ENCODE measurements at regions not wholly inside any gene's neighbourhood (a gene's known extent, or its start where the extent isn't known, plus 50 kb on each side); places are given as distances from the start of the nearest gene placed in this dataset.

GRCh38 chr17:14741491-14741890, 440.6 kb downstream of the HS3ST3B1 start:
- no peak for TF ChIP-seq CTCF (IDR thresholded peaks at IDR 0.05)
- TF ChIP-seq POLR2AphosphoS5 (IDR thresholded peaks at IDR 0.05; ENCODE audit: insufficient read depth in 1 of 2, low read depth in 1 of 2), result no peak
- intact Hi-C loops (cut with DNase I), result no loop called here
- no peaks in the 10 kb centered on the region for H3K27me3 ChIP-seq
- no peak for DNase-seq (ENCODE audit: extremely low spot score in 2 of 2)
- H3K9me3 ChIP-seq, result no peaks in the 10 kb centered on the region
- H3K27ac ChIP-seq, result no peak overlapping the region
- peaks cover 24% of the 10 kb centered on the region for H3K4me1 ChIP-seq
- H3K4me3 ChIP-seq, result no peak overlapping the region
- H3K36me3 ChIP-seq, result no peaks in the 10 kb centered on the region

GRCh38 chr17:14739656-14740431, 439.0 kb downstream of the HS3ST3B1 start:
- no peak for DNase-seq (ENCODE audit: extremely low spot score in 2 of 2)
- no peaks in the 10 kb centered on the region for H3K27me3 ChIP-seq
- no peak overlapping the region for H3K4me3 ChIP-seq
- H3K4me1 ChIP-seq, result peaks cover 24% of the 10 kb centered on the region
- no peak overlapping the region for H3K27ac ChIP-seq
- H3K36me3 ChIP-seq, result no peaks in the 10 kb centered on the region
- intact Hi-C loops (cut with DNase I), result no loop called here
- TF ChIP-seq CTCF (IDR thresholded peaks at IDR 0.05) (no peak), POLR2AphosphoS5 (IDR thresholded peaks at IDR 0.05; ENCODE audit: insufficient read depth in 1 of 2, low read depth in 1 of 2) (no peak), POLR2A (IDR thresholded peaks at IDR 0.05) (no peak)
- H3K9me3 ChIP-seq, result no peaks in the 10 kb centered on the region

- H3K27ac ChIP-seq, result peak overlapping the region; percentile 25
- no peak for DNase-seq (ENCODE audit: extremely low spot score in 2 of 2)
- H3K27me3 ChIP-seq, result no peaks in the 10 kb centered on the region
These were observed 437.7 kb downstream of the HS3ST3B1 start for GRCh38 chr17:14738652-14738988.

GRCh38 chr17:14737984-14738651, 437.2 kb downstream of the HS3ST3B1 start:
- no peak overlapping the region for H3K4me3 ChIP-seq
- intact Hi-C loops (cut with DNase I), result no loop called here
- peak in 1 of 2 donors; percentile 96 for DNase-seq (ENCODE audit: extremely low spot score in 2 of 2)
- TF ChIP-seq CTCF (IDR thresholded peaks at IDR 0.05) (peak in 1 of 3 experiments; percentile 25), POLR2A (IDR thresholded peaks at IDR 0.05) (no peak), POLR2AphosphoS5 (IDR thresholded peaks at IDR 0.05; ENCODE audit: insufficient read depth in 1 of 2, low read depth in 1 of 2) (peak; percentile 82 to 86)
- H3K36me3 ChIP-seq, result no peaks in the 10 kb centered on the region
- peak overlapping the region; percentile 25 for H3K27ac ChIP-seq
- H3K9me3 ChIP-seq, result no peaks in the 10 kb centered on the region
- H3K27me3 ChIP-seq, result no peaks in the 10 kb centered on the region
- H3K4me1 ChIP-seq, result peaks cover 24% of the 10 kb centered on the region

More at GRCh38 chr17:14738652-14738988, 437.7 kb downstream of the HS3ST3B1 start:
- Histone ChIP-seq H3K4me1 (peaks cover 24% of the 10 kb centered on the region), H3K9me3 (no peaks in the 10 kb centered on the region), H3K36me3 (no peaks in the 10 kb centered on the region), H3K4me3 (no peak overlapping the region)
- TF ChIP-seq POLR2A (IDR thresholded peaks at IDR 0.05) (no peak), POLR2AphosphoS5 (IDR thresholded peaks at IDR 0.05; ENCODE audit: insufficient read depth in 1 of 2, low read depth in 1 of 2) (no peak), CTCF (IDR thresholded peaks at IDR 0.05) (no peak)
- intact Hi-C loops (cut with DNase I), result no loop called here

GRCh38 chr17:14736631-14737030, 435.8 kb downstream of the HS3ST3B1 start:
- Histone ChIP-seq H3K9me3 (no peaks in the 10 kb centered on the region), H3K27ac (no peak overlapping the region), H3K36me3 (no peaks in the 10 kb centered on the region), H3K27me3 (no peaks in the 10 kb centered on the region), H3K4me1 (peaks cover 24% of the 10 kb centered on the region), H3K4me3 (no peak overlapping the region)
- no peak for DNase-seq (ENCODE audit: extremely low spot score in 2 of 2)
- TF ChIP-seq CTCF (IDR thresholded peaks at IDR 0.05) (no peak), POLR2A (IDR thresholded peaks at IDR 0.05) (no peak), POLR2AphosphoS5 (IDR thresholded peaks at IDR 0.05; ENCODE audit: insufficient read depth in 1 of 2, low read depth in 1 of 2) (no peak)
- intact Hi-C loops (cut with DNase I), result no loop called here
